Endodermal cell (in vitro differentiated cells): ENCODE measurements at regions not wholly inside any gene's neighbourhood (a gene's known extent, or its start where the extent isn't known, plus 50 kb on each side); places are given as distances from the start of the nearest gene placed in this dataset.
A peak's percentile ranks its signal among the peaks of the same experiment; 100 is the strongest.

Source experiments
- DNase-seq: peaks from one replicate; pipeline ENCODE4 v3.0.0-alpha.2; 2017
- H3K27ac ChIP-seq: 2 replicates; pipeline ENCODE4 v1.5.1; 2013; ENCODE audit warnings: mild to moderate bottlenecking, low read depth, low read length, moderate library complexity
- H3K27me3 ChIP-seq: 2 replicates; pipeline ENCODE4 v1.6.1; 2013; ENCODE audit warnings: mild to moderate bottlenecking, low read length, moderate library complexity; ENCODE audit not compliant: insufficient read depth, control insufficient read depth, poor library complexity, severe bottlenecking
- H3K36me3 ChIP-seq: 2 replicates; pipeline ENCODE4 v1.7.0; 2013; ENCODE audit warnings: mild to moderate bottlenecking, low read length, moderate library complexity; ENCODE audit not compliant: control insufficient read depth, insufficient read depth
- H3K4me1 ChIP-seq: one replicate; pipeline ENCODE4 v1.7.0; 2013; ENCODE audit warnings: low read length; ENCODE audit not compliant: control insufficient read depth, insufficient read depth
- H3K4me3 ChIP-seq: 2 replicates; pipeline ENCODE4 v1.5.1; 2013; ENCODE audit warnings: mild to moderate bottlenecking, low read length, moderate library complexity
- H3K9ac ChIP-seq: 2 replicates; pipeline ENCODE4 v1.6.1; 2013; ENCODE audit warnings: mild to moderate bottlenecking, low read length, moderate library complexity; ENCODE audit not compliant: poor library complexity, severe bottlenecking; ENCODE audit errors: extremely low read depth
- H3K9me3 ChIP-seq: 2 replicates; pipeline ENCODE4 v1.6.1; 2013; ENCODE audit warnings: mild to moderate bottlenecking, low read length, moderate library complexity; ENCODE audit not compliant: control insufficient read depth
- H3K27ac Mint-ChIP-seq: 2 replicates; pipeline ENCODE4 v1.8.0; 2020; ENCODE audit warnings: mixed read lengths
- H3K27me3 Mint-ChIP-seq: 2 replicates; pipeline ENCODE4 v1.8.0; 2021; ENCODE audit warnings: mild to moderate bottlenecking, mixed read lengths; ENCODE audit not compliant: insufficient read depth
- H3K36me3 Mint-ChIP-seq: 2 replicates; pipeline ENCODE4 v1.8.0; 2020; ENCODE audit warnings: low read depth, mixed read lengths
- H3K4me1 Mint-ChIP-seq: 2 replicates; pipeline ENCODE4 v1.8.0; 2020; ENCODE audit warnings: mixed read lengths
- H3K4me3 Mint-ChIP-seq: 2 replicates; pipeline ENCODE4 v1.8.0; 2020; ENCODE audit warnings: mild to moderate bottlenecking, moderate library complexity, mixed read lengths
- H3K9me3 Mint-ChIP-seq: 2 replicates; pipeline ENCODE4 v1.8.0; 2020; ENCODE audit warnings: mild to moderate bottlenecking, mixed read lengths
- WGBS, 2 experiments: methylation state at CpG; one replicate each; pipeline versions ENCODE4 v1.1.5 to v1.1.7; 2013; ENCODE audit warnings: missing lambda C conversion rate in 2 of 2, mixed read lengths in 1 of 2; ENCODE audit not compliant: insufficient coverage in 1 of 2, insufficient read length in 1 of 2; 5-methylcytosine and 5-hydroxymethylcytosine counted together
- TF ChIP-seq, protein P1 (sequence below): fragments of 200-600 bp; sonication (generic); conservative IDR thresholded peaks from 2 replicates; pipeline ENCODE4 v1.5.0; 2021; ENCODE audit warnings: antibody characterized with exemption, mild to moderate bottlenecking

GRCh38 chr10:105982735-105983134, 1181.8 kb downstream of the SORCS1 start:
- WGBS, 2 experiments = 86 to 100% methylated on average over 3 of the region's 3 CpGs
- H3K27ac ChIP-seq = no peak overlapping the region
- H3K4me1 Mint-ChIP-seq = no peaks in the 10 kb centered on the region
- no peaks in the 10 kb centered on the region for H3K9me3 ChIP-seq
- H3K4me3 ChIP-seq = no peak overlapping the region
- H3K27ac Mint-ChIP-seq = no peak overlapping the region
- H3K36me3 ChIP-seq = no peaks in the 10 kb centered on the region
- no peak for DNase-seq
- TF ChIP-seq, protein P1, sequence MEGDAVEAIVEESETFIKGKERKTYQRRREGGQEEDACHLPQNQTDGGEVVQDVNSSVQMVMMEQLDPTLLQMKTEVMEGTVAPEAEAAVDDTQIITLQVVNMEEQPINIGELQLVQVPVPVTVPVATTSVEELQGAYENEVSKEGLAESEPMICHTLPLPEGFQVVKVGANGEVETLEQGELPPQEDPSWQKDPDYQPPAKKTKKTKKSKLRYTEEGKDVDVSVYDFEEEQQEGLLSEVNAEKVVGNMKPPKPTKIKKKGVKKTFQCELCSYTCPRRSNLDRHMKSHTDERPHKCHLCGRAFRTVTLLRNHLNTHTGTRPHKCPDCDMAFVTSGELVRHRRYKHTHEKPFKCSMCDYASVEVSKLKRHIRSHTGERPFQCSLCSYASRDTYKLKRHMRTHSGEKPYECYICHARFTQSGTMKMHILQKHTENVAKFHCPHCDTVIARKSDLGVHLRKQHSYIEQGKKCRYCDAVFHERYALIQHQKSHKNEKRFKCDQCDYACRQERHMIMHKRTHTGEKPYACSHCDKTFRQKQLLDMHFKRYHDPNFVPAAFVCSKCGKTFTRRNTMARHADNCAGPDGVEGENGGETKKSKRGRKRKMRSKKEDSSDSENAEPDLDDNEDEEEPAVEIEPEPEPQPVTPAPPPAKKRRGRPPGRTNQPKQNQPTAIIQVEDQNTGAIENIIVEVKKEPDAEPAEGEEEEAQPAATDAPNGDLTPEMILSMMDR = no peak
- H3K9ac ChIP-seq = no peak overlapping the region
- no peaks in the 10 kb centered on the region for H3K36me3 Mint-ChIP-seq
- H3K9me3 Mint-ChIP-seq = no peaks in the 10 kb centered on the region
- no peaks in the 10 kb centered on the region for H3K4me1 ChIP-seq
- H3K27me3 ChIP-seq = no peaks in the 10 kb centered on the region
- no peak overlapping the region for H3K4me3 Mint-ChIP-seq
- H3K27me3 Mint-ChIP-seq = no peaks in the 10 kb centered on the region

- Mint-ChIP-seq H3K27me3 (no peaks in the 10 kb centered on the region), H3K27ac (no peak overlapping the region), H3K4me3 (no peak overlapping the region), H3K36me3 (no peaks in the 10 kb centered on the region), H3K4me1 (no peaks in the 10 kb centered on the region), H3K9me3 (no peaks in the 10 kb centered on the region)
- H3K4me1 ChIP-seq = no peaks in the 10 kb centered on the region
- no peak overlapping the region for H3K9ac ChIP-seq
- H3K9me3 ChIP-seq = no peaks in the 10 kb centered on the region
- DNase-seq = no peak
- 90 to 93% methylated on average over 2 of the region's 2 CpGs for WGBS, 2 experiments
- no peaks in the 10 kb centered on the region for H3K36me3 ChIP-seq
- TF ChIP-seq, protein P1 = no peak
- H3K27ac ChIP-seq = no peak overlapping the region
- no peak overlapping the region for H3K4me3 ChIP-seq
- H3K27me3 ChIP-seq = no peaks in the 10 kb centered on the region
Observed at GRCh38 chr10:105981679-105982078, 1182.8 kb downstream of the SORCS1 start.

GRCh38 chr10:105974803-105975456, 1189.6 kb downstream of the SORCS1 start:
- no peaks in the 10 kb centered on the region for H3K36me3 Mint-ChIP-seq
- H3K27me3 Mint-ChIP-seq = no peaks in the 10 kb centered on the region
- no peaks in the 10 kb centered on the region for H3K9me3 Mint-ChIP-seq
- 53 to 70% methylated on average over 4 to 6 of the region's 7 CpGs for WGBS, 2 experiments
- H3K4me1 Mint-ChIP-seq = peaks cover 19% of the 10 kb centered on the region
- DNase-seq = peak; percentile 75
- Histone ChIP-seq H3K4me3 (no peak overlapping the region), H3K9me3 (no peaks in the 10 kb centered on the region), H3K9ac (no peak overlapping the region), H3K4me1 (peaks cover 5% of the 10 kb centered on the region), H3K27me3 (no peaks in the 10 kb centered on the region), H3K27ac (no peak overlapping the region), H3K36me3 (no peaks in the 10 kb centered on the region)
- H3K4me3 Mint-ChIP-seq = no peak overlapping the region
- H3K27ac Mint-ChIP-seq = no peak overlapping the region
- TF ChIP-seq, protein P1 = peak; percentile 90
